HG02870 (cell line): ENCODE measurements at regions not wholly inside any gene's neighbourhood (a gene's known extent, or its start where the extent isn't known, plus 50 kb on each side); places are given as distances from the start of the nearest gene placed in this dataset.
"Not testable (repeated sequence)": the region's sequence is repeated elsewhere in the genome, so short reads cannot be mapped to it uniquely, and the experiment has no call there.

Experiments used
- ATAC-seq: cut with Tn5 transposase; IDR thresholded peaks from one replicate; pipeline ENCODE4 v1.9.1; 2021; ENCODE audit warnings: mild to moderate bottlenecking, moderate library complexity; ENCODE audit not compliant: unreplicated experiment

DNA sequence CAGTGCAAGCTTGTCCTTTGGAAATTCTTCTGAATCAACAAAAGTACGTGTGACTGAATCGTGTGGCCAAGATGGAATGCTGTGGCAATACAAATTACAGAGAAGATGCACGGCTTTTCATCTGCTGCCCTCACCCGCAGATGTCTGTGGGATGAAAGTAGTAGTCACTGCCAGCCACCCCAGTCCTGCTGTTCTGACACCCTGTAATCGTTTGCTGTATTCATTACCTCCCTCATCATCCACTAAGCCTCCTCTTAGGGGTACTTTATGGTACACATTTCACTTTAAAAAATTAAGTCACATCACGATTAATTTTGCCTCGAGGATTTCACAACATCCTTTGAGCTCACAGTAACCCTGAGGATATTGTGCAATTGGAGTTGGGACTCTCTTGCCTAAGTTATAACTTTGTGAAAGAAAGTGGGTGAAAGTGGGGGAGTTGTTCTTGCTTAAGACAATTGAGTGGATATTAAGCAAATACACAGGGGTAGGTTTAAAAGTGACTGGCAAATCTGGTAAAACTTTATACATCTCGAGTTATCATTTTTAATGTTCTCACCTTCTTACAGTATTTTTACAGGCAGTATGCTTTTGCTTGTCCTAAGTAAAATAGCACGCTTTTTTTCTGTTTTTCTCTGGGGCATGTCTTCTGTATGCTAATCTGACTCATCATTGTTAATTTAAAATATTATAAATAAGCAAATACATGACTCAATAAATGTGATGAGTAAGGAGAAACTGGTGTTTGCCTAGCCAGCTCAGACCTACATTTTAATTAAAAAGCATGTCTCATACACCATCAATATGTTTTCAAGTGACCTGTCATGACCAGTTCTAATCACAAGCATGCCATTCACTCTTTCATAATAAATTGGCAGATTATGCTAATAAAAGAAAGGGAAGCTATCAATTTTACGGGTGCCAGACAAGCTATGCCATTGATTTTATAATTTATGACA is 680.9 kb downstream of the IRS1 start:
- no peak for ATAC-seq

DNA sequence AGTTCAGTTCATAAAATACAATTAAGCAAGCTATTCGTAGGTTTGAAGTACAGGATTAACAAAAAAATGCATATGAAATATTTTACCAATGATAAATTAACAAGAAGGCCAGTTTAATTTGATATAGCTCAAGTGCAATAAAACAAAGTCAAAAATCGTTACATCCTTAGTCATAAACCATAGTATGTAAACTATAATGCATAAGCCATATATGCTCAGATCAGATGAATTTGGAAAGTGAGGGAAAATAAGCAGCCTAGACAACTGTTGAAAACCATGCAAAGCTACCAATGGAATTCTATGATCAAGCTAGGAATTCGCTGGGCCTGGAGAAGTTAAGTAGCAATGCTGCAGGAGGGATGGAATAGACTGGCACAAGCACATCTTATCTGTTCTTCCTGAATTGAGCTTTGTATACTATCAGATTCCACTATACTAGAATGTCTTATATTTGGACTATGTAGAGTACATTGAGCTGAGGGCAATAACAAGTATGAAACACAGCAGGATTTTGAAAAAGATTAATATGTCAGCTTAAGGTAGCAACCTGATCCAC is 682.0 kb downstream of the IRS1 start:
- no peak for ATAC-seq

DNA sequence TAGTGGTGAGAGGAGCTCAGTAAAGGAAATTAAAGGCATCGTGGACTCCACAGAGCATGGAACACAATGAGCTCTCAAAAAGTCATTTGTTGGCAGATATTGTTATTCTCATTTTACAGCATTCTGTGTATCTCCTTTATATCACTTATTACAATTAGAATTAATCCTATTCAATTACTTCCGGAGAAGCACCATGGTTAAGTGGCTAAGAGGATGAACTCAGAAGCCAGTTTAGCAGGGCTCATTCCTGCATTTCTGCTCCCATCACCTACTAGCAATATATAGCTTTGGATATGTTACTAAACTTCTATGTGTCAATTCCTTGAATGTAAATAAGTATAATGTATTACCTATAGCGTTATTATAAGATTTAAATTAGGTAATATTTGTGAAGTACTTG is 683.3 kb downstream of the IRS1 start:
- ATAC-seq = no peak

DNA sequence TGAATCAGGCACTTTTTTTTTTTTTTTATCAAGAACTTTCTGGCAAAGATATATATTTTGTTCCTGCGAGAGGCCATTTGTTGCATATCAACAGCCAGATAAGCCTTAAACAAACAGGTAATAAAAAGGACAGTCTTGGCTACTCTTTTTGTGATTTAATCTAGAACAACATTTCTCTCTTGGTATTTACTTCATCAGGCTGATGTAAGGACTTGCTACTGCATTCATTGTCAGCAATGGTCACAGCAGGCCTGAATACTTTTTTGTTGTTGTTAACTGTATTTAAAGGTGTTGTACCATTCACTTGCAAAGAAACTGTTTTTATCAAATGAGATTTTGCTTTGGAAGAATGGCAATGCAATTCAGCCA is 683.8 kb downstream of the IRS1 start:
- ATAC-seq = no peak

DNA sequence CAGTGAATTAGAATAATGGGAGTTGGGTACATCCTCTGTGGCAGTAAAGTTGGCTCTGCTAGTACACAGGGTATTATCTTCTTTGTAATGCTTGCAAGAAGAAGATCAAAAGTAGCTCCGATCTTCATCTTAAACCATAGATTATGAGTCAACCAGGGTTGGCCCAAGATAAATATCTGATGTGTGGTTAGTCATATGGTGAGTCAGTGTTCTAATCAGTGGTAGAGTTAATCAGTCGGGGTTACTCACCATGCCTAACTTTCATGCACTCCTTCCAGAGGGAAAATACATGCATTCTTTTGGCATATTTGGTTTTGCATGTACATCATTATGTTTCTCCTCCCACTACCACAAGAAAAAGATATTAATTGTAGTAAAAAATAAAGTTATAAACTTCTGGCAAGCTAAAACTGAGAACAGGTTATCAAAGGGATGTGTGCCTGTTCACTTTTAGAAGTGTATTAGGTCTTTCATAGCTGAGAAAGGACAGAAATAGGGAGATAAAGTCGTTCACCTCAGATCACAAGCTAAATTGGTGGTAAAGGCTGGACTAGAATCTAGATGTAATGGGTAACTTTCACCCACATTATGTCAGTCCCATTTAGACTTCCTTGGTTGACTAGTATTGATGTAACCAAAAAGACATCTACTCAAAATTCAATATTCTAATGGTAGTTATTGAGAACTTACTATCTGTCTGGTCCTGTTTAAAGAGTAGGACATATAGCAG is 684.4 kb downstream of the IRS1 start:
- ATAC-seq = no peak

DNA sequence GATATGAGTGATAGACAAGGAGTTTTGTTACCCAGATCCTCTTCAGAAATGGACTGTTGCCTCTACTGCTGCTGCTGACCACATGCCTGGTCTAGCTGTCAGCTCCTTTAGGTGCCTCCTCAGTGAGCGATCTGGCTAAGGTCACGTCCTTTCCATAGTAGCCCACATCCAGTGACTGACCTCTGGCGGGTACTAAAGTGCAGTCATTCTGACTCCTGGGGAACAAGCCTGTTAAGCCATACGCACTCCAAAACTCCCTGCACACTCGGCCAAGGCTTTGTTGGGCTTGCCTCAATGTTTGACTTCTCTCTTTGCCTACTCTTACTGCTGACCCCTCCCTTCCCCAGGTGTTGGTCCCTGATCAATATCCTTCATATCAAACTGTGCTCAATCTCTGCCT is 685.2 kb downstream of the IRS1 start:
- no peak for ATAC-seq

DNA sequence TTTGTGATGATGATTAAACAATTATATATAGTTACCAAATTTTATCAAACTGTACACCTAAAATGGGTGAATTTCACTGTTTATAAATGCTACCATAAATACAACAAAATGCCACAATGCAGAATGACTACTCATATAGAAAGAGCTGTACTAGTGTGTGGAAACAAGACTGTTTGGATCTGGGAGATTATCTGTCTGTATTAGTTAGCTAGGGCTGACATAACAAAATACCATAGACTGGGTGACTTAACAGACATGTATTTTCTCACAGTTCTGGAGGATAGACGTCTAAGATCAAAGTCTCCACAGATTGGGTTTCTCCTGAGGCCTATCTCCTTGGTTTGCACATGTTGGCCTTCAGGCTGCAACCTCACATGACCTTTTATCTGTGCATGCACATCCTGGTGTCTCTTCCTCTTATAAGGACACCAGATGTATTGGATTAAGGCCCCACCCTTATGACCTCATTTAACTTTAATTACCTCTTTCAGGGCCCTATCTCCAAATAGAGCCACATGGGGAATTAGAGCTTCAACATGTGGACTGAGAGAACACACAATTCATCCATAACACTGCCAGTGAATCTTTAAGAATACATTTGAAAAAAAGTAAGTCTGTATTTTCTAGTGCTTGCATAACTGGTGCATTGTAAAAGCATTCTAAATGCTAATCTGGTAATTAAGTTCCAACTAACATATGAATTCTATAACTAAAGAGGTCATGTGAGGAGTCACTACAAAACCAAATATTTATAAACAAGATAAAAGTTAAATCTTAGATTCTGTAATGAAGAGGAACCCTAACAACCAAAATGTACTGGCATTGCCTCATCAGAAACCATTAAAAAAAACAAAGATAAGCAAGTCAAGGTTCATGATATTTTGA is 699.6 kb downstream of the NYAP2 start:
- no peak for ATAC-seq

DNA sequence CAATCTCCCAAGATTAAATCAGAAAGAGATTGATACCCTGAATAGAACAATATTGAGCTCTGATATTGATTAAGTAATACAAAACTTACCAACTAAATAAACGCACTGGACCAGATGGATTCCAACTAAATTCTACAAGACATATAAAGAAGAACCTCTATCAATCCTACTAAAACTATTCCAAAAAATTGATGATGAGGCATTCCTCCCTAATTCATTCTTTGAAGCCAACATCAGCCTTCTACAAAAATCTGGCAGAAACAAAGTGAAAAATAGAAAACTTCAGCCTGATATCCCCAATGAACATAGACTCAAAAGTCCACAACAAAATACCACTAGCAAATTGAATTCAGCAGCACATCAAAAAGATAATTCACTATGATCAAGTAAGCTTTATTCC is 695.5 kb downstream of the NYAP2 start:
- ATAC-seq = no peak

DNA sequence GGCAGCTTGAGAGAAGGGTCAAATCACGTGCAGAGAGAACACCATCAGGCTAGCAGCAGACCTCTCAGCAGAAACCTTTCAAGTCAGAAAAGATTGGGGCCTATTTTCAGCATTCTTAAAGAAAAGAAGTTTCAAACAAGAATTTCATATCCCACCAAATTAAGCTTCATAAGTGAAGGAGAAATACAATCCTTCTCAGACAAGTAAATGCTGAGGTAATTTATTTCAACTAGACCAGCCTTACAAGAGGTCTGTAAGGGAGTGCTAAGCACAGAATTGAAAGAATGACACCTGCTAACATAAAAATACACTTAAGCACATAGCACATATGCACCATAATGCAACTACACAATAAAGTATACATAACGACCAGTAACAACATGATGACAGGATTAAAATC is 693.9 kb downstream of the NYAP2 start:
- no peak for ATAC-seq

DNA sequence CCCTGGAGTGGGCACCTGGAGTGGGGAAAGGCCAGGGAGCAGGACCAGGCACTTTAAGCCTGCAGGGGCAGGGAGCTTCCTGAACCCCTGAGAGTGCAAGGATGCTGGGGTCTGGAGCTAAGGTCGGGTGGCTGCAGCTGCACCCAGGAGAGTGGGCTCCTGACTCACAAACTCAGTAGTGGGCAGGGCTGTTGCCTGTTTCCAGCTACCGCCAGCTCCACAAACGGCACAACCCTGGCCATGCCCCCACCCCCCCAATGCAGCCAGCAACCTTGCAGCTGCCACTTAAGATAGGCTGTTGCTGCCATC is 688.8 kb downstream of the NYAP2 start:
- no peak for ATAC-seq

DNA sequence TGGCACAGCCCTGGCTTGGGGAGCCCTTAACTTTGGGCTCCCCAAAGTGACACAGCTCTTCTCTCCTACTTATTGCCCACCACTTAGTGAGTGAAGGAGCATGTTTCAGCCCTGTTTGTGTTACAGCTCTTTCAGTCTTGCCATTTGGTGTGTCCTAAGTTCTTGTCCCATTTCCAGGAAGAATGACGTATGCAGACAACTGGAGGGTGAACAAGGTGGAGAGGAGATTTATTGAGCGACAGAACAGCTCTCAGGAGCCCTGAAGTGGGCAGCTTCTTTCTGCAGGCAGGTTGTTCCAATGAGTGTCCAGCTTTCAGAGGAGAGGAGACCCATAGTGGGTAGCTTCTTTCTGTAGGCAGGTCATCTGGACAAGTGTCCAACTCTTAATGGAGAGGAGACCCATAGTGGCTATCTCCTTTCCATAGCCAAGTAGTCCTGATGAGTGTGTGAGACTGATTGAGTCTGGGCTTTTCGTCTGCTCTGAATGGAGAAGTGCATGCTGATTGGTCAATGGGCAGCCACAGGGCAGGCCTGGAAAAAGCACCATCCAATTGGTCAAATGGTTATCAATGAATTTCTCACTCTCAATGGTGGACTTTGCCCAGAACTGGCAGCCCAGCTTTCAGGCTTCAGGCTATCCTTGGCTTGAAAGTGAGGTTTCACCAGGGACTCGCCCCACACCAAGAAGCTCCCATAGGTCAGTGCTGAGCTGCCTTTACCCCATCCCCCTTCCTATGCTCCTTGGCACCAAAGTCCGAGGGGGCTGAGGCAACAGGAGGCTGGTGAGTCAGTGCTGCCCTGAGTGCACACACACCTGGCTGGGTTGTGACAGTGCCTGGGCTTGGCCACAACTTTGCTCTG is 688.2 kb downstream of the NYAP2 start:
- ATAC-seq = no peak

DNA sequence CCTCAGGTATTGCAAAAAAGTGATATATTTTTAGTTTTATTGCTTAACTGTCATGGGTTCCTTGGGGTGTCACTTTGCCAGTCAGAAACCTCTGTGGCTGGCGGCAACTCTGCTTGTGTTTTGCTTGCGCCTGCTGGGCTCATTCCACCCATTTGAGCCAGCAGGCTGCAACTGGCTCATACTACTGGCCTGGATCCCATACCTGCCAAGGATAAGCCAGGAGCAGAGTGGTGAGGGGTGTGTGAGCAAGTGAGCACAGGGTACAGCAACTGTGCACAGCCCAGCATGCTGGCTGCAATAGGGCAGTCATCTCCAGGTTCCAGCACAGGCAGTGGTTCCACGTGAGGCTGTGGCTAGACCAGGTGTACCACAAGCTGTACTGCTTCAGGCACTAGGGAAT is 687.5 kb downstream of the NYAP2 start:
- no peak for ATAC-seq

DNA sequence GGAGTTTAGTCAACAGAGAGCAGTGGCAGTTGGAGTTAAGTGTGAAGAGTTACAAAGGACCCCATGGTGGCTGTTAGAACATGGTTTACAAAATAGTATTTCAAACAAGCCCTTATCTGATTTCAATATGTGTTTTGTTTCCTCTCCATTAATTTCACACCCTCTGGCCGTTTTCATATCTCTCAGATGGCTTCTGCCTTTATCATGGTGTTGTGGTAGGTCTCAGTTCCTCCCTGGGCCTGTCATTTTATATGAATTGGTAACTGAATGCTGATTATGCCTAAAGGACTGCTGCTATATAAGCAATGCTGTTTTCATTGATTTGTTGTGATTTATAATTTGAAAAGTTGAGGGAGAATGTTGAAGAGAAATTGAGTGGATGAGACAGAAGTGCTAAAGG is 686.7 kb downstream of the NYAP2 start:
- ATAC-seq = no peak

DNA sequence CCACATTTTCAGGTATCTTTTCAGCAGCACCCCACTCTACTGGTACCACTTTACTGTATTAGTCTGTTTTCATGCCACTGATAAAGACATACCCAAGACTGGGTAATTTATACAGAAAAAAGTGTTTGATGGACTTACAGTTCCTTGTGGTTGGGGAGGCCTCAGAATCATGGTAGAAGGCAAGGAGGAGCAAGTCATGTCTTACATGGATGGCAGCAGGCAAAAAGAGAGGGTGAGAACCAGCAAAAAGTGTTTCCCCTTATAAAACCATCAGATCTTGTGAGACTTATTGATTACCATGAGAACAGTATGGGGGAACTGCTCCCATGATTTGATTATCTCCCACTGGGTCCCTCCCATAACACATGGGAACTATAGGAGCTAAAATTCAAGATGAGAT is 685.9 kb downstream of the NYAP2 start:
- not testable (repeated sequence) for ATAC-seq

DNA sequence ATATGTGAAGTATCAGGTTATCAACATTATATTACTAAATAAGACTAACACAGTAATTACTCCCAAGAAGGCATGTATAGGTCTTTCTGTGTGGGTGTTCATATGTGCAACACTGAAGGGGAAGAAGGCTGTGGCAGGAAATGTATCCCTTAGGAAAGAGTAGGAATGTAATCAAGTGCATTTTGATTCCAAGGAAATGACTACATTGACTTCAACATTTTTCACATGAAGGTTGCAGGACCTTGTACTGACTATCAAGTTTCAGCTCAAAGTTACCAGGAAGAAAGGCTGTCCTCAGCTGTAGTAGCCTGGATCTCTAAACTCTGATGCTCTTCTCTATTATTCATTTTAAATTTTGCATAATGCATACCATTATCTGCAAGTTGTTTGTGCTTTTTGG is 680.8 kb downstream of the NYAP2 start:
- no peak for ATAC-seq

DNA sequence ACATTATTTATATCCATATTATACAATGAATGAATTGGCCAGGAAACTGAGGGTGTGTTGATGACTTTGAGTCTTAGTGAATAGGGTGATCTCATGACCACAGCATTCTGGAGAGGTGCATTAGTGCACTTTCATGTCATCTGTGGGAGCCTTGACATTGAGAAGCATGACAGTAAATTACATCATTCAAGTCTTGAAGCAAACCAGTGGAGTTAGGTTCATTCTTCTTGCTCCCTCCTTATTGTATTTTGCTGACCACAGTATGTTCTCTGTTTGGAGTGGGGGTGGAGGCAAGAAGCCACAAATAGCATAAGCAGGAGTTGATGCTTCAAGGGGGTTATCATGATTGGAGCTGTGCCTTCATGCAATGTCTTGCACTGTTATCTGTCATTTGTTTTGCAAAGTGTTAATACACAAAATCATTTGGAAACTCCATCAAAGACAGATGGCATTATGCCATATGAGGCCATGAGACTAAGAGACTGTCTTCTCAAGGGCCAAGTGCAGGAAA is 680.2 kb downstream of the NYAP2 start:
- no peak for ATAC-seq

DNA sequence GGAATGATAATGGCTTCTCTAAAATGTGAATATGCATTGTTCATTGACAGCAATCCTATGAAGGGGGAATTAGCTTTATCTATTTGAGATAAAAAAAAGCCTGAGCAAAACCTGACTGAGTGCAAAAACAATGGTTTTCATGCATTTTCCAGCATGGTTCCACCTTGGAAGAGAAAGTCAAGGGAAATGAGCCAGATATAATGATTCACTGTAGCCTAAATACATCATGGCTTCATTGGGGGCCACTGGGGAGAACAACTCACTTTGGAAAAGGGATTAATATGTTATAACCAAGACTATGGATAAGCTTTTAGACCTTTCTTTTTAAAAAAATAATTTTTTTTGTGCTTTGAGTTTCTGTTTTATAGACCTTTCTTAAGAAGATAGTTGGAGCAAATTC is 679.7 kb downstream of the NYAP2 start:
- no peak for ATAC-seq

DNA sequence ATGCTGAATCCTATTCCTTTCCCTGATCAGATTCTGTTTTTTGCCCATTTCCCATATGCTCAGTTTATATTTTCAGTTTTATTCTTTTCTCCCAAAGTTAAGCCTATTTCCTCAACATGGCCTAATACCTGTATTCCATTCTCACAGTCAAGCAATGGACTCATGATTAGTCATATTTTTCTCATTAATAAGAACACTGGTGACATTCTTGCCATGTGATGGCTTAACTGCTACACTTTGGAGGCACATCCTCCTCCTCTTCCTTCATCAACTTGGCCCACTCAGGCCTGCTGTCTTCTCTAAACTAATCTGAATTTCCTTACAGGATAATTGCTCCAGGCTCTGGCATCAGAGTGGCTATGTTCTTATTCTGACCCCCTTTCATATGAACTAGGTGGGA is 679.2 kb downstream of the NYAP2 start:
- ATAC-seq = no peak

DNA sequence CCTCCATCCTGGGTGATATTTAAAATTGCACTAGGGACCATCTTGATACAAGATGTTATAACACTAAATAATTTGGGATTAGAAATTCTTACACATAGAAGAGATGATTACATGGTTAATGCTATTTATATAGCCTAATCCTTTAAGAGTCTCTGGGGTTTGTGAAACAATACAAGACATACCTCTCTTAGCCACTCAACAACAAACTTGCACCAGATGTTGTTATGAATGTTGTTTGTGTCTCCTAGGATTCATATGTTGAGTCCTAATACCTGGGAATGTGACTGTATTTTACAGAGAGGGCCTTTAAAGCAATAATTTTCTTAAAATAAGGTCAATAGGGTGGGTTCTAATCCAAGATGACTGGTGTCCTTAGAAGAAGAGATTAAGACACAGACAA is 678.3 kb downstream of the NYAP2 start:
- no peak for ATAC-seq

DNA sequence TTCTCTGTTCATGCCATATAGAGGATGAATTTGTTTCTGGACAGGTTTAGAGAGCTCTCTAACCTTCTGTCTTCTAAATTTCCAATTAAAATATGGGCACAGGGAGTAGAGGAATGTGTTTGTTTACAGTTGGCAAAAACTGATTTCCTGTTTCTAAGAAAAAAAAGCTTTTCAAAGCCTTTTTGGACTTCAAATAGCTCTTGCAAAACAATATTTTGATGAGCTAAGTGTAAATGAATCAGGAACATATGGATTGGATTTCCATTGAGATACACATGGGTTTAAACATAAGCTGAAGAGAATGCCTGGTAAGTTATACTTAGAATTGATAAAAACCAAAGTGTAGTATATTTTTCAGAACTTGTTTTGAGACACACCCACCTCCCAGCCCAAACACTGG is 677.5 kb downstream of the NYAP2 start:
- ATAC-seq = no peak
